AML-193 (cell line): ENCODE measurements at regions not wholly inside any gene's neighbourhood (a gene's known extent, or its start where the extent isn't known, plus 50 kb on each side); places are given as distances from the start of the nearest gene placed in this dataset.
"Not testable (repeated sequence)": the region's sequence is repeated elsewhere in the genome, so short reads cannot be mapped to it uniquely, and the experiment has no call there.

ENCODE experiments used
- DNase-seq, 2 experiments: peaks; one replicate each; lab custom pipeline; 2025; lab: John Stamatoyannopoulos, UW

- DNase-seq = no peak
Observed at GRCh38 chr11:129729216-129729615, 86.4 kb upstream of the TMEM45B start.

GRCh38 chr11:129729823-129730222 is 85.8 kb upstream of the TMEM45B start:
- DNase-seq = no peak

GRCh38 chr11:129731316-129731715 is 84.3 kb upstream of the TMEM45B start:
- no peak for DNase-seq

GRCh38 chr11:129732941-129733340 is 82.7 kb upstream of the TMEM45B start:
- no peak for DNase-seq

GRCh38 chr11:129733384-129733783 is 82.3 kb upstream of the TMEM45B start:
- no peak for DNase-seq

GRCh38 chr11:129733981-129734380 is 81.7 kb upstream of the TMEM45B start:
- DNase-seq = no peak

GRCh38 chr11:129734654-129735053 is 81.0 kb upstream of the TMEM45B start:
- DNase-seq = no peak

GRCh38 chr11:129737831-129738230 is 77.8 kb upstream of the TMEM45B start:
- DNase-seq = no peak

GRCh38 chr11:129738242-129738641 is 77.4 kb upstream of the TMEM45B start:
- DNase-seq = no peak

GRCh38 chr11:129739339-129739738 is 76.3 kb upstream of the TMEM45B start:
- no peak for DNase-seq

- no peak for DNase-seq
Observed at GRCh38 chr11:129740125-129740719, 75.4 kb upstream of the TMEM45B start.

- no peak for DNase-seq
Observed at GRCh38 chr11:129743112-129743815, 72.4 kb upstream of the TMEM45B start.

- no peak for DNase-seq
Observed at GRCh38 chr11:129747071-129747470, 68.6 kb upstream of the TMEM45B start.

- DNase-seq = no peak
Observed at GRCh38 chr11:129749141-129749540, 66.5 kb upstream of the TMEM45B start.

- peak; percentile 47 to 62 for DNase-seq
Observed at GRCh38 chr11:129750343-129751292, 65.0 kb upstream of the TMEM45B start.

GRCh38 chr11:129751511-129751910 is 64.1 kb upstream of the TMEM45B start:
- DNase-seq = no peak

- DNase-seq = not testable (repeated sequence)
Observed at GRCh38 chr11:129763569-129763968, 52.1 kb upstream of the TMEM45B start.

GRCh38 chr11:129764204-129764603 is 51.4 kb upstream of the TMEM45B start:
- DNase-seq = not testable (repeated sequence)
